ENCODE measurements at regions not wholly inside any gene's neighbourhood (a gene's known extent, or its start where the extent isn't known, plus 50 kb on each side); places are given as distances from the start of the nearest gene placed in this dataset.
"Not testable (repeated sequence)": the region's sequence is repeated elsewhere in the genome, so short reads cannot be mapped to it uniquely, and the experiment has no call there.

DNA sequence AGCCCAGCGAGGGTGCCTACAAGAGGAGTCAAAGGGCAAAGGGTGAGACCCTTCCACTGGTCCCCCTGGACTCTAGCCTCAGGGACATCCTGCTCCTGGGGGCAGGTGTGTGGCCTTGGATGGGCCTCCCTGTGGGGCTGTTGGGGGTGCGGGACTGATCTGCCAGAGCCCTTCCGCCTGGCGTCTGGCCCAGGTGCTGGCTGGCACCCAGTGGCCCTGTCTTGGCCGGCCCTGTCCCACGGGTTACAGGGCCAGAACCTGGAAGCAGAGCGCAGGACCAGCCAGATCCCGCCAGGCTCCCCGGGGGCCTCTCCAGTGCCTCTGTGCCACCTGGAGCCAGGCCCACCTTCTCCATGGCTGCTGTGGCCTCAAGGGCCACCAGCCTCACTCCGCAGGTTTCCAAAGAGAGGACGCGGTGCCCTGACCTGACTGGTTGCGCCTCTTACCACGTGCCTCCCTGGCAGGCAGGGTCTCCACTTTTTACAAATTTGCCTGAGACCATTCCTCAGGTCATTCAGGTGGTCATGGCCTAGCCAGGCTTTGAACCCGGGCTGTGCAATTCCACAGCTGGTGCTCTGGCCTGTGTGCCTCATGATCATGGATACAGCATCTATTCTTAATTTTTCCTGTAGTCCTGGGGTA lies 444.8 kb downstream of the SPATA31D1 start:
- TF ChIP-seq, protein P1, sequence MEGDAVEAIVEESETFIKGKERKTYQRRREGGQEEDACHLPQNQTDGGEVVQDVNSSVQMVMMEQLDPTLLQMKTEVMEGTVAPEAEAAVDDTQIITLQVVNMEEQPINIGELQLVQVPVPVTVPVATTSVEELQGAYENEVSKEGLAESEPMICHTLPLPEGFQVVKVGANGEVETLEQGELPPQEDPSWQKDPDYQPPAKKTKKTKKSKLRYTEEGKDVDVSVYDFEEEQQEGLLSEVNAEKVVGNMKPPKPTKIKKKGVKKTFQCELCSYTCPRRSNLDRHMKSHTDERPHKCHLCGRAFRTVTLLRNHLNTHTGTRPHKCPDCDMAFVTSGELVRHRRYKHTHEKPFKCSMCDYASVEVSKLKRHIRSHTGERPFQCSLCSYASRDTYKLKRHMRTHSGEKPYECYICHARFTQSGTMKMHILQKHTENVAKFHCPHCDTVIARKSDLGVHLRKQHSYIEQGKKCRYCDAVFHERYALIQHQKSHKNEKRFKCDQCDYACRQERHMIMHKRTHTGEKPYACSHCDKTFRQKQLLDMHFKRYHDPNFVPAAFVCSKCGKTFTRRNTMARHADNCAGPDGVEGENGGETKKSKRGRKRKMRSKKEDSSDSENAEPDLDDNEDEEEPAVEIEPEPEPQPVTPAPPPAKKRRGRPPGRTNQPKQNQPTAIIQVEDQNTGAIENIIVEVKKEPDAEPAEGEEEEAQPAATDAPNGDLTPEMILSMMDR (IDR thresholded peaks at IDR 0.05) = not testable (repeated sequence)
- TF ChIP-seq POLR2A (IDR thresholded peaks at IDR 0.05) = not testable (repeated sequence)

Measured in suprapubic skin (tissue), 3 donors.